H1 (cell line): ENCODE measurements at regions not wholly inside any gene's neighbourhood (a gene's known extent, or its start where the extent isn't known, plus 50 kb on each side); places are given as distances from the start of the nearest gene placed in this dataset.
A peak's percentile ranks its signal among the peaks of the same experiment; 100 is the strongest.

Experiments
- CTCF ChIA-PET: fragments of 300-600 bp; sonication (Branson Sonifier 250); formaldehyde crosslinking; loops from one replicate; lab custom pipeline; 2021; ENCODE audit not compliant: partially characterized antibody; lab: Charles Lee
- POLR2A ChIA-PET: fragments of 300-600 bp; sonication (Branson Sonifier 250); formaldehyde crosslinking; loops from one replicate; lab custom pipeline; 2021; ENCODE audit warnings: inconsistent platforms; ENCODE audit not compliant: partially characterized antibody; lab: Charles Lee
- DNase-seq, 2 experiments: peaks; one replicate each; pipeline versions ENCODE4 v3.0.0 to v3.0.0-alpha.2; 2010 to 2022; ENCODE audit warnings: low spot score in 2 of 2, low read depth in 1 of 2, mixed read lengths in 1 of 2
- FAIRE-seq: peaks from 2 replicates; lab custom pipeline; 2011; peaks lifted over from hg19 to GRCh38; lab: Jason Lieb, UNC
- H2AFZ ChIP-seq: 2 replicates; pipeline ENCODE4 v1.8.1; 2012; ENCODE audit warnings: low read length, inconsistent platforms
- H2AK5ac ChIP-seq: 2 replicates; pipeline ENCODE4 v1.6.1; 2013; ENCODE audit warnings: low read depth, low read length
- H2BK120ac ChIP-seq: replicated peaks from 2 replicates; pipeline ENCODE3; 2013; ENCODE audit warnings: low read depth, low read length, inconsistent platforms
- H2BK12ac ChIP-seq: 2 replicates; pipeline ENCODE4 v1.6.1; 2013; ENCODE audit warnings: low read depth, low read length
- H2BK15ac ChIP-seq: 2 replicates; pipeline ENCODE4 v1.6.1; 2013; ENCODE audit warnings: low read length
- H2BK20ac ChIP-seq: 2 replicates; pipeline ENCODE4 v1.6.1; 2013; ENCODE audit warnings: low read length
- H2BK5ac ChIP-seq: 2 replicates; pipeline ENCODE4 v1.6.1; 2013; ENCODE audit warnings: low read depth, low read length
- H3K14ac ChIP-seq: 2 replicates; pipeline ENCODE4 v1.6.1; 2013; ENCODE audit warnings: inconsistent platforms; ENCODE audit not compliant: insufficient read length
- H3K18ac ChIP-seq: 2 replicates; pipeline ENCODE4 v1.6.1; 2013; ENCODE audit warnings: low read length; ENCODE audit errors: extremely low read depth
- H3K23ac ChIP-seq: 2 replicates; pipeline ENCODE4 v1.6.1; 2013; ENCODE audit warnings: inconsistent platforms; ENCODE audit not compliant: insufficient read length
- H3K23me2 ChIP-seq: 2 replicates; pipeline ENCODE4 v1.6.1; 2013; ENCODE audit warnings: low read depth, low read length
- H3K27ac ChIP-seq: 2 replicates; pipeline ENCODE4 v1.6.1; 2011; ENCODE audit warnings: low read depth, low read length, inconsistent platforms
- H3K27me3 ChIP-seq, 4 experiments: replicated peaks in 1 of 4; 1 replicate in 1 of 4; 2 replicates in 3 of 4; pipeline versions ENCODE4 v1.6.1 to v1.8.1; 2011 to 2013; ENCODE audit warnings: low read length in 3 of 4, mild to moderate bottlenecking in 3 of 4, inconsistent platforms in 2 of 4, mixed read lengths in 2 of 4, moderate library complexity in 1 of 4; ENCODE audit not compliant: control insufficient read depth in 3 of 4, insufficient read depth in 3 of 4; ENCODE audit errors: extremely low read depth in 1 of 4
- H3K36me3 ChIP-seq, 4 experiments: 2 replicates each; pipeline versions ENCODE4 v1.6.1 to v1.8.1; 2011 to 2013; ENCODE audit warnings: mild to moderate bottlenecking in 4 of 4, low read length in 3 of 4, moderate library complexity in 2 of 4, control low read depth in 1 of 4, inconsistent platforms in 1 of 4; ENCODE audit not compliant: insufficient read depth in 4 of 4, control insufficient read depth in 2 of 4
- H3K4ac ChIP-seq: replicated peaks from 2 replicates; pipeline ENCODE3; 2013; ENCODE audit warnings: low read length, low read depth, mixed read lengths, inconsistent platforms; ENCODE audit not compliant: insufficient read length
- H3K4me1 ChIP-seq, 4 experiments: replicated peaks in 1 of 4; 1 replicate in 1 of 4; 2 replicates in 3 of 4; pipeline versions ENCODE4 v1.6.1 to v1.8.1; 2011 to 2013; ENCODE audit warnings: low read length in 3 of 4, inconsistent platforms in 2 of 4, mixed read lengths in 1 of 4; ENCODE audit not compliant: insufficient read depth in 4 of 4, control insufficient read depth in 3 of 4
- H3K4me2 ChIP-seq, 2 experiments: 2 replicates each; pipeline versions ENCODE4 v1.6.1 to v1.8.1; 2011 to 2013; ENCODE audit warnings: low read depth in 2 of 2, low read length in 2 of 2, control low read depth in 1 of 2, inconsistent platforms in 1 of 2, mild to moderate bottlenecking in 1 of 2; ENCODE audit not compliant: insufficient read depth in 1 of 2
- H3K4me3 ChIP-seq, 4 experiments: fragments of 200-600, 300-600 bp in 1 of 4; sonication (generic), shearing (Covaris generic), sonication (Bioruptor Twin) in 1 of 4; 2 replicates each; pipeline versions ENCODE4 v1.5.1 to v1.8.1; 2011 to 2016; ENCODE audit warnings: low read length in 4 of 4, low read depth in 3 of 4, control low read depth in 2 of 4, inconsistent platforms in 2 of 4, mild to moderate bottlenecking in 2 of 4, mixed read lengths in 1 of 4, moderate library complexity in 1 of 4; ENCODE audit not compliant: insufficient read depth in 2 of 4; ENCODE audit errors: extremely low read depth in 1 of 4
- H3K56ac ChIP-seq: replicated peaks from 2 replicates; pipeline ENCODE3; 2013; ENCODE audit warnings: low read depth, mild to moderate bottlenecking, mixed read lengths, low read length, inconsistent platforms; ENCODE audit not compliant: insufficient read length
- H3K79me1 ChIP-seq: 2 replicates; pipeline ENCODE4 v1.6.1; 2013; ENCODE audit warnings: low read depth, low read length, control low read depth
- H3K79me2 ChIP-seq, 2 experiments: 2 replicates each; pipeline versions ENCODE4 v1.6.1 to v1.8.1; 2012 to 2013; ENCODE audit warnings: low read length in 2 of 2, mild to moderate bottlenecking in 2 of 2, inconsistent platforms in 1 of 2; ENCODE audit not compliant: insufficient read depth in 2 of 2, control insufficient read depth in 1 of 2
- H3K9ac ChIP-seq, 4 experiments: replicated peaks in 1 of 4; 1 replicate in 1 of 4; 2 replicates in 3 of 4; pipeline versions ENCODE4 v1.6.1 to v1.8.1; 2011 to 2013; ENCODE audit warnings: low read depth in 3 of 4, low read length in 3 of 4, control low read depth in 2 of 4, mild to moderate bottlenecking in 2 of 4, moderate library complexity in 2 of 4, inconsistent platforms in 1 of 4; ENCODE audit errors: extremely low read depth in 1 of 4
- H3K9me3 ChIP-seq, 2 experiments: 2 replicates each; pipeline versions ENCODE4 v1.6.1 to v1.8.1; 2012 to 2013; ENCODE audit warnings: mild to moderate bottlenecking in 2 of 2, moderate library complexity in 2 of 2, control low read depth in 1 of 2, inconsistent platforms in 1 of 2, low read depth in 1 of 2, low read length in 1 of 2, mixed read lengths in 1 of 2; ENCODE audit not compliant: insufficient read depth in 2 of 2
- H4K20me1 ChIP-seq, 2 experiments: replicated peaks in 1 of 2; 2 replicates each; pipeline versions ENCODE3 to v1.8.1; 2011 to 2013; ENCODE audit warnings: inconsistent platforms in 2 of 2, low read length in 2 of 2, mild to moderate bottlenecking in 1 of 2; ENCODE audit not compliant: insufficient read depth in 2 of 2, control insufficient read depth in 1 of 2
- H4K5ac ChIP-seq: 2 replicates; pipeline ENCODE4 v1.6.1; 2013; ENCODE audit warnings: low read length, low read depth, mixed read lengths, inconsistent platforms; ENCODE audit not compliant: insufficient read length
- H4K8ac ChIP-seq: 2 replicates; pipeline ENCODE4 v1.8.0; 2013; ENCODE audit warnings: mild to moderate bottlenecking, moderate library complexity, low read length, inconsistent platforms; ENCODE audit not compliant: insufficient read depth; ENCODE audit errors: extremely low read depth
- H4K91ac ChIP-seq: replicated peaks from 2 replicates; pipeline ENCODE3; 2013; ENCODE audit warnings: low read length, mixed read lengths, inconsistent platforms; ENCODE audit not compliant: insufficient read length
- GABPA ChIP-seq: IDR thresholded peaks from 2 replicates; pipeline ENCODE4 v1.6.1; 2011; ENCODE audit warnings: mild to moderate bottlenecking, low read length, moderate library complexity, borderline replicate concordance; ENCODE audit not compliant: insufficient read depth
- SUZ12 ChIP-seq: fragments of 200-600 bp; sonication (generic); IDR thresholded peaks from 2 replicates; pipeline ENCODE4 v1.6.1; 2012; ENCODE audit warnings: mild to moderate bottlenecking, inconsistent platforms, low read length, moderate library complexity, mixed read lengths
- WGBS, 2 experiments: shearing (Covaris generic) in 1 of 2; methylation state at CpG; one replicate each; pipeline versions ENCODE4 v1.1.6 to v1.1.7; 2013 to 2015; ENCODE audit warnings: low lambda C conversion rate in 2 of 2, mixed read lengths in 2 of 2, inconsistent platforms in 1 of 2, low coverage in 1 of 2, missing lambda C conversion rate in 1 of 2; ENCODE audit not compliant: insufficient replicate concordance in 2 of 2, insufficient coverage in 1 of 2, insufficient read length in 1 of 2; ENCODE audit errors: extremely low coverage in 1 of 2, missing lambda C conversion rate in 1 of 2; 5-methylcytosine and 5-hydroxymethylcytosine counted together

- peaks cover 2% of the 10 kb centered on the region; the same call in 1 of the 2 replicates for H3K23me2 ChIP-seq
- H3K9ac ChIP-seq = no peak overlapping the region
- H3K27ac ChIP-seq = no peak overlapping the region
- H3K4me1 ChIP-seq = peaks cover 0 to 2% (median 1%) of the 10 kb centered on the region in 4 experiments; a peak in 3 of 7 replicates
- H4K20me1 ChIP-seq = no peaks in the 10 kb centered on the region
- FAIRE-seq = no peak
- H2BK15ac ChIP-seq = no peak overlapping the region
- no peak overlapping the region for H2AK5ac ChIP-seq
- H4K91ac ChIP-seq = no peak overlapping the region
- H3K4ac ChIP-seq = no peak overlapping the region
- no peak overlapping the region for H2BK20ac ChIP-seq
- no peak overlapping the region for H3K18ac ChIP-seq
- H3K36me3 ChIP-seq = no peaks in the 10 kb centered on the region; a peak in 1 of 8 replicates
- no peak overlapping the region for H4K5ac ChIP-seq
- POLR2A ChIA-PET = no interaction called here
- no peak overlapping the region for H2BK12ac ChIP-seq
- H3K14ac ChIP-seq = no peak overlapping the region
- no peak overlapping the region for H3K56ac ChIP-seq
- no peak overlapping the region for H3K4me3 ChIP-seq
- CTCF ChIA-PET = interaction anchor here (0.6 to 1.4 kb wide), 6 partner anchors 18 to 691 kb away, joined by 4 to 5 read pairs (median 4); no protein-coding TSS in a partner anchor
- TF ChIP-seq GABPA (no peak), SUZ12 (no peak)
- H2AFZ ChIP-seq = 0 out of 2 replicates have a peak overlapping the region, but pooled peaks have one; percentile 4
- H2BK5ac ChIP-seq = no peak overlapping the region
- 0 out of 4 replicates have a peak, but pooled peaks cover 0 to 2% of the 10 kb centered on the region in 2 experiments for H3K79me2 ChIP-seq
- H4K8ac ChIP-seq = no peak overlapping the region; the same call in none of the 2 replicates
- no peak overlapping the region for H3K4me2 ChIP-seq
- H2BK120ac ChIP-seq = no peak overlapping the region
- WGBS, 2 experiments = 89% methylated on average over 5 of the region's 6 CpGs; no CpG with 5 or more reads in 1 of the 2 experiments
- peaks cover 0 to 7% (median 4%) of the 10 kb centered on the region in 4 experiments; a peak in 2 of 7 replicates for H3K27me3 ChIP-seq
- H3K79me1 ChIP-seq = no peaks in the 10 kb centered on the region
- H3K9me3 ChIP-seq = peaks cover 5% of the 10 kb centered on the region in 2 experiments; a peak in 3 of 4 replicates
- H3K23ac ChIP-seq = no peak overlapping the region
- no peak for DNase-seq
These were observed 333.7 kb upstream of the PODXL start for GRCh38 chr7:131890176-131890575.
